Neural cell (in vitro differentiated cells): ENCODE measurements at regions not wholly inside any gene's neighbourhood (a gene's known extent, or its start where the extent isn't known, plus 50 kb on each side); places are given as distances from the start of the nearest gene placed in this dataset.

Experiments
- H2AFZ ChIP-seq: fragments of 200-600, 300-800 bp; sonication (generic), shearing (Covaris generic); 2 replicates; pipeline ENCODE4 v1.6.0; 2014; ENCODE audit warnings: low read depth, mild to moderate bottlenecking, antibody characterized with exemption, low read length, moderate library complexity
- H3F3A ChIP-seq: fragments of 200-600 bp; shearing (Covaris generic); 2 replicates; pipeline ENCODE4 v1.6.1; 2016; ENCODE audit warnings: mild to moderate bottlenecking, moderate library complexity, mixed read lengths, antibody characterized with exemption, low read length; ENCODE audit not compliant: insufficient read depth, poor library complexity, severe bottlenecking
- H3K27ac ChIP-seq: fragments of 200-600, 300-800 bp; sonication (generic), shearing (Covaris generic); 2 replicates; pipeline ENCODE4 v1.5.1; 2014; ENCODE audit warnings: mild to moderate bottlenecking, low read length, moderate library complexity
- H3K27me3 ChIP-seq: fragments of 300-800, 200-600 bp; sonication (generic), shearing (Covaris generic); 2 replicates; pipeline ENCODE4 v1.6.0; 2014; ENCODE audit warnings: mild to moderate bottlenecking, low read depth, low read length, moderate library complexity; ENCODE audit not compliant: insufficient read depth
- H3K36me3 ChIP-seq: fragments of 300-800, 200-600 bp; sonication (generic), shearing (Covaris generic); 2 replicates; pipeline ENCODE4 v1.5.1; 2014; ENCODE audit warnings: mild to moderate bottlenecking, antibody characterized with exemption, low read length, moderate library complexity; ENCODE audit not compliant: insufficient read depth
- H3K4me2 ChIP-seq: fragments of 300-800, 200-600 bp; sonication (generic), shearing (Covaris generic); 2 replicates; pipeline ENCODE4 v1.6.0; 2014; ENCODE audit warnings: mild to moderate bottlenecking, low read length
- H3K4me3 ChIP-seq: fragments of 300-800, 200-600 bp; sonication (generic), shearing (Covaris generic); 2 replicates; pipeline ENCODE4 v1.5.1; 2014; ENCODE audit warnings: mild to moderate bottlenecking, low read length, moderate library complexity
- H3K79me2 ChIP-seq: fragments of 200-600 bp; shearing (Covaris generic); replicated peaks from 2 replicates; pipeline ENCODE4 v1.6.0; 2014; ENCODE audit warnings: mild to moderate bottlenecking, low read length, moderate library complexity; ENCODE audit not compliant: insufficient read depth
- H3K9ac ChIP-seq: fragments of 300-800, 200-600 bp; sonication (generic), shearing (Covaris generic); 2 replicates; pipeline ENCODE4 v1.6.1; 2016; ENCODE audit warnings: mild to moderate bottlenecking, low read length, mixed read lengths
- H3K9me2 ChIP-seq: fragments of 200-600 bp; shearing (Covaris generic); 2 replicates; pipeline ENCODE4 v1.6.1; 2016; ENCODE audit warnings: mild to moderate bottlenecking, low read length, mixed read lengths; ENCODE audit not compliant: insufficient read depth
- H3K9me3 ChIP-seq: fragments of 200-600, 300-800 bp; sonication (generic), shearing (Covaris generic); 2 replicates; pipeline ENCODE4 v1.6.1; 2016; ENCODE audit warnings: mild to moderate bottlenecking, mixed run types, low read length, moderate library complexity, mixed read lengths
- H4K20me1 ChIP-seq: fragments of 200-600 bp; shearing (Covaris generic); 2 replicates; pipeline ENCODE4 v1.6.1; 2016; ENCODE audit warnings: mild to moderate bottlenecking, mixed run types; ENCODE audit not compliant: insufficient read depth
- EP300 ChIP-seq: fragments of 450-650 bp; conservative IDR thresholded peaks from 2 replicates; pipeline ENCODE4 v1.6.1; 2014; ENCODE audit warnings: antibody characterized with exemption, mild to moderate bottlenecking, moderate library complexity; ENCODE audit not compliant: poor library complexity, severe bottlenecking
- EZH2 ChIP-seq: fragments of 200-600, 300-800 bp; shearing (Covaris generic), sonication (generic); IDR thresholded peaks from 2 replicates; pipeline ENCODE4 v1.6.1; 2014; ENCODE audit warnings: antibody characterized with exemption, low read length, borderline replicate concordance, mild to moderate bottlenecking; ENCODE audit not compliant: insufficient read depth, poor library complexity, severe bottlenecking
- MXI1 ChIP-seq: fragments of 450-650 bp; conservative IDR thresholded peaks from 2 replicates; pipeline ENCODE4 v1.6.1; 2014; ENCODE audit warnings: antibody characterized with exemption, mild to moderate bottlenecking; ENCODE audit not compliant: poor library complexity, severe bottlenecking
- POLR2AphosphoS5 ChIP-seq: IDR thresholded peaks from 2 replicates; pipeline ENCODE4 v1.6.1; 2012
- RAD21 ChIP-seq: fragments of 450-650 bp; conservative IDR thresholded peaks from 2 replicates; pipeline ENCODE4 v1.6.1; 2014; ENCODE audit warnings: antibody characterized with exemption, mild to moderate bottlenecking, moderate library complexity
- REST ChIP-seq: IDR thresholded peaks from 2 replicates; pipeline ENCODE4 v1.6.1; 2012; ENCODE audit warnings: borderline replicate concordance
- TAF1 ChIP-seq: IDR thresholded peaks from 2 replicates; pipeline ENCODE4 v1.6.1; 2012; ENCODE audit warnings: low read depth

DNA sequence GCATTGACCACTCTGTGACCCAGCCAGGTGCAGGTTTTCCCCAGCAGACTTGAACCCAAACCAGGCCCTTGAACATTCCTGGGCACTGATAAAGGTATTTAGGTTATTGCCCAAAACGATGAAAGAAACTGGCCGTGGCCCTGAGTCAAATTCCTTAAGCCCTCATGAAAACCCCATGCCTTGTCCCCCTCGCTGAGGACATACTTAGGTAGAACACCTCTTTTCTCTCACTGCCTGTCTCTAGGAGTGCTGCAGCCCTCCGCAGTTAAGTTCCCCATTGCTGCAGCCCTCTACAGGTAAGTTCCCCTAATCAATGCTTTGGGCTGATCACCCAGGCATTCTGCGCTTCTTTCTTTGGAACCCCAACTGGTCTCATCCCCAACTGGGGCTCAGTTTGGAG lies 961.6 kb downstream of the TBC1D22A start:
- Histone ChIP-seq H3K36me3 (no peaks in the 10 kb centered on the region), H3K4me3 (no peak overlapping the region), H2AFZ (no peak overlapping the region), H3K79me2 (no peaks in the 10 kb centered on the region), H3K9me3 (no peaks in the 10 kb centered on the region), H3K27ac (no peak overlapping the region), H4K20me1 (no peaks in the 10 kb centered on the region), H3K9me2 (no peaks in the 10 kb centered on the region), H3K9ac (no peak overlapping the region), H3K27me3 (no peaks in the 10 kb centered on the region), H3F3A (no peaks in the 10 kb centered on the region), H3K4me2 (no peak overlapping the region)
- TF ChIP-seq POLR2AphosphoS5 (no peak), RAD21 (no peak), REST (no peak), EP300 (no peak)

DNA sequence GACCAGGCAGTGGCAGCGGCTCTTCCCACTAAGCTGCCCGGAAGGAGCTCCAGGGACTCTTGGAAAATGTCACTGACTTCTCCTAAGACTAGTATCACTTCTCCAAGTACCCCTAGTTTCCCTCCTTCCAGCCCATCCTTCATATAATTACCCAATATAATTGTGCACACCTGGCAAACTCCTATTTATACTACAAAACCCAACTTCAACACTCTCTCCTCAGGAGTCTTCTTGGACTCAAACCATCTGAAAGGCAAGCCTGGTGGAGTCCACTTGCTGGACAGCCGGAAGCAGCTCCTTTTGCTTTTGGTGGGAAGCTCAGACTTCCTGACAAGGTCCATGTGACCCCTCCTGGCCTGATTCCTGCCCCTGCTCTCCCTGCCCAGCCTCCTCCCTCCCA lies 955.9 kb downstream of the TBC1D22A start:
- Histone ChIP-seq H2AFZ (no peak overlapping the region), H3K79me2 (no peaks in the 10 kb centered on the region), H3F3A (no peaks in the 10 kb centered on the region), H3K27ac (no peak overlapping the region), H3K4me3 (no peak overlapping the region), H3K27me3 (no peaks in the 10 kb centered on the region), H3K9me3 (no peaks in the 10 kb centered on the region), H4K20me1 (no peaks in the 10 kb centered on the region), H3K36me3 (no peaks in the 10 kb centered on the region), H3K9me2 (no peaks in the 10 kb centered on the region), H3K4me2 (no peak overlapping the region), H3K9ac (no peak overlapping the region)
- TF ChIP-seq REST (no peak), TAF1 (no peak), EZH2 (no peak), RAD21 (no peak), POLR2AphosphoS5 (no peak), MXI1 (no peak)
